Brain microvascular endothelial cell (primary cell): ENCODE measurements at regions not wholly inside any gene's neighbourhood (a gene's known extent, or its start where the extent isn't known, plus 50 kb on each side); places are given as distances from the start of the nearest gene placed in this dataset.

Source experiments
- DNase-seq: peaks from one replicate; pipeline ENCODE4 v3.0.0-alpha.2; 2020
- H3K27ac ChIP-seq: fragments of 250-450 bp; sonication (Bioruptor Pico); 2 replicates; pipeline ENCODE4 v1.5.1; 2020; ENCODE audit warnings: mild to moderate bottlenecking, moderate library complexity
- H3K27me3 ChIP-seq: fragments of 250-450 bp; sonication (Bioruptor Pico); replicated peaks from 2 replicates; pipeline ENCODE4 v1.5.1; 2020; ENCODE audit warnings: mild to moderate bottlenecking
- H3K36me3 ChIP-seq: fragments of 250-450 bp; sonication (Bioruptor Pico); replicated peaks from 2 replicates; pipeline ENCODE4 v1.5.1; 2020; ENCODE audit warnings: mild to moderate bottlenecking
- H3K4me3 ChIP-seq: 2 replicates; pipeline ENCODE4 v1.5.1; 2011; ENCODE audit warnings: low read depth, mild to moderate bottlenecking, control low read depth, low read length, moderate library complexity
- in situ Hi-C: cut with HindIII; loops from 2 replicates; pipeline ENCODE4 v1.10.0; 2017; ENCODE audit warnings: low sequenced_read_pairs, low pct_ligation_motif_present
- TF ChIP-seq, protein P1 (sequence below): IDR thresholded peaks from 2 replicates; pipeline ENCODE4 v1.5.1; 2011; ENCODE audit warnings: low read depth, mild to moderate bottlenecking, moderate library complexity, low read length, control low read depth, inconsistent platforms; ENCODE audit errors: missing control alignments

DNA sequence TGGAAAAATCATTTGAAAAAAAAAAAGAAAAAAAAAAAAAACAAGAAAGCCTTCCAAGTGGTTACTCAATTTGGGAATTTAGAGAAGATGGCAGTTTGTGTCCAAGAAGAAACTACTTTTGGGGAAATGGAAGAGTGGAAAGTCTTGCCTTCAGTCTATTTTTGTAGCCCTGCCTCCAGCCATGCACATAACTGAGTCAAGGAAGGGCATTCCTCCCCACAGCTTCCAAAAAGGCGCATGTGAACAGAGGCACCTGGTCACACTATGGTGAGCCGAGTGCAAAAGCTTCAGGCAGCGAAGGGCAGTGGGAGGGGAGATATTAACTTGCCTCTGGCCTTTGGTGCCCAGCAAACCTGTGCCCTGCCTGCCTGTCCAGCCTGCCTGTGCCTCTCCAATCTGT, 163.7 kb downstream of the SMIM20 start:
- in situ Hi-C loops = no loop called here
- H3K4me3 ChIP-seq = no peak overlapping the region
- no peaks in the 10 kb centered on the region for H3K36me3 ChIP-seq
- H3K27ac ChIP-seq = no peak overlapping the region
- TF ChIP-seq, protein P1, sequence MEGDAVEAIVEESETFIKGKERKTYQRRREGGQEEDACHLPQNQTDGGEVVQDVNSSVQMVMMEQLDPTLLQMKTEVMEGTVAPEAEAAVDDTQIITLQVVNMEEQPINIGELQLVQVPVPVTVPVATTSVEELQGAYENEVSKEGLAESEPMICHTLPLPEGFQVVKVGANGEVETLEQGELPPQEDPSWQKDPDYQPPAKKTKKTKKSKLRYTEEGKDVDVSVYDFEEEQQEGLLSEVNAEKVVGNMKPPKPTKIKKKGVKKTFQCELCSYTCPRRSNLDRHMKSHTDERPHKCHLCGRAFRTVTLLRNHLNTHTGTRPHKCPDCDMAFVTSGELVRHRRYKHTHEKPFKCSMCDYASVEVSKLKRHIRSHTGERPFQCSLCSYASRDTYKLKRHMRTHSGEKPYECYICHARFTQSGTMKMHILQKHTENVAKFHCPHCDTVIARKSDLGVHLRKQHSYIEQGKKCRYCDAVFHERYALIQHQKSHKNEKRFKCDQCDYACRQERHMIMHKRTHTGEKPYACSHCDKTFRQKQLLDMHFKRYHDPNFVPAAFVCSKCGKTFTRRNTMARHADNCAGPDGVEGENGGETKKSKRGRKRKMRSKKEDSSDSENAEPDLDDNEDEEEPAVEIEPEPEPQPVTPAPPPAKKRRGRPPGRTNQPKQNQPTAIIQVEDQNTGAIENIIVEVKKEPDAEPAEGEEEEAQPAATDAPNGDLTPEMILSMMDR = no peak
- no peak for DNase-seq
- no peaks in the 10 kb centered on the region for H3K27me3 ChIP-seq

DNA sequence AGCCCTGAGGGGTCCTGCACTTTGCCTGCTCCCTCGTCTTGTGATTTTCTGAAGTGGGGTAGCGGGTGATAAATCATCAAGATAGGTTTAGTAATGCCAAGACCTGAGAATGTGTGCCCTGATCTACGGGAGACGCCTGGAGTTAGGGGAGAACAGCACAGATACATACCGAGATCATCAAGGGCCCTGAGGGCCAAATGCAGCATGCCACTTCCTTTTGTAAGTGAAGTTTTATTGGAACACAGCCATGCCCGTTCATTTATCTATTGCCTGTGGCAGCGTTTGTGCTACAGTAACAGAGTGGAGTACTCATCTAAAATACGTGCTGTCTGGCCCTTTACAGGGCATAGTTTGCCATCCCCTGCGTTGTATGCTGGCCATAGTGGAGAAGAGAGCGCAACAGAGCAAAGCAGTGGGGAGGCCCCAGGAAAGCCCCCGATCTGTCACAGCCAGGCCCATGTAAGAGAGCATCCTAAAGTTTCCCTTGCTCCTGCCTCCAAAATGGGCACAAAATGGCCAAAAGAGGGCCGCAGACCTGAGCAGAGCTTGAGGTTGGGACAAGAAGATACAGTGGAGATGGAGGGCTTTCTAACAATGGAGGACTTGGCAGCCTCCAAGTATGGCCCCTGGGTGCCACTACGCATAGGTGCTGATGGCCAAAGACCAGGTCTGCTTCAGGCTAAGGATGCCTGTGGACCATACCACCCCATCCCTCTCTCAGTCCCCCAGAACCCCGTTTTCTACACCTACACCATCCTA, 167.0 kb downstream of the SMIM20 start:
- in situ Hi-C loops = no loop called here
- Histone ChIP-seq H3K36me3 (no peaks in the 10 kb centered on the region), H3K4me3 (no peak overlapping the region), H3K27ac (no peak overlapping the region), H3K27me3 (no peaks in the 10 kb centered on the region)
- TF ChIP-seq, protein P1 = no peak
- DNase-seq = no peak

DNA sequence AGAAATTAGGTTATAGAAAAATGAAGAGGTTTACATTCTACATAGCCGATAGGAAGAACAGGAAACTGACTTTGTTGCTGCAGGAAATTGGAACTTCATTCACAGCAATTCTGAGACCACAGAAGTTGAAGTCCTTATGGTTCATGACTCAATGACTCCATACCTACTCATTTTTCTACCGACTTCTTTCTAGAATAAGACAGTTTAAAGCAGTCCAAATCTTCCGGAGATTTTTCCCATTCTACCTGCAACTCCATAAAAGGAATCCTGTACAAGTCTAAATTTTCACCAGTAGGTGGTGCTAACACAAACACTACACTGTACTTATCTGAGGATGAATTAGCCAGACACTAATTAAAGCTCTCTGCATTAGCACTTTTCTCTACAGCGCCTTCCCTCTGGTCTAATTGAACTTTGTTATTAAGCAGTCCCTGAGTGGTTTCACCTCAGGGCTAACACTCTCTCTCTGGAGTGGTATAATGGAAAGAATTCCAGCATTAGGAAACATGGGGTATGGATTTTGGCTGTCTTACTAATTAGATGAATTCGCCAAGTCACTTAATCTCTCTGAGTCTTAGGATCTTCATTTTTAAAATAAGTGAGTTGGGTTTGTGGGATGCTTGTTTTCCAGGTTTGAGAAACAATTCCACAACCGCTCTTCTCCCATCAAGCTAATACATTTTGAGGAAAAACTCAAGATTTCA, 167.9 kb downstream of the SMIM20 start:
- TF ChIP-seq, protein P1 = peak; percentile 56
- Histone ChIP-seq H3K4me3 (no peak overlapping the region), H3K27me3 (no peaks in the 10 kb centered on the region), H3K36me3 (no peaks in the 10 kb centered on the region), H3K27ac (no peak overlapping the region)
- in situ Hi-C loops = no loop called here
- no peak for DNase-seq

DNA sequence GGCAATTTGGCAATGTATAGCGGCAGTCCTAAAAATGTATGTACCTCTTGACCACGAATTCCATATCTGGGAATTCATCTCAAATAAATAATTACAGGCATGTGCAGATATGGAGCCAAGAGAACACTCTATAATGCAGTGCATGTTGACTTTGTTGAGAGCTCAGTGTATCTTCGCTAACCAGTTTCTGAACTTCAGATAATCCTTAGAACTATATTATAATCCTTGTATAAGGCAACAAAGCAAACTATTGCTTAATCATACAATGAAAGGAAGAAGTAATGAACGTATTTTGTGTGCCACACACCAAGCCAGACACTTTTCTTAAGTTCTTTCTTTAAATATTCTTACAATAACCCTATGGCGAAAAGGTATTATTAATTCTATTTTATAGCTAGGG, 168.5 kb downstream of the SMIM20 start:
- H3K27me3 ChIP-seq = no peaks in the 10 kb centered on the region
- H3K4me3 ChIP-seq = no peak overlapping the region
- no peak for DNase-seq
- TF ChIP-seq, protein P1 = no peak
- no peak overlapping the region for H3K27ac ChIP-seq
- H3K36me3 ChIP-seq = no peaks in the 10 kb centered on the region
- in situ Hi-C loops = no loop called here

DNA sequence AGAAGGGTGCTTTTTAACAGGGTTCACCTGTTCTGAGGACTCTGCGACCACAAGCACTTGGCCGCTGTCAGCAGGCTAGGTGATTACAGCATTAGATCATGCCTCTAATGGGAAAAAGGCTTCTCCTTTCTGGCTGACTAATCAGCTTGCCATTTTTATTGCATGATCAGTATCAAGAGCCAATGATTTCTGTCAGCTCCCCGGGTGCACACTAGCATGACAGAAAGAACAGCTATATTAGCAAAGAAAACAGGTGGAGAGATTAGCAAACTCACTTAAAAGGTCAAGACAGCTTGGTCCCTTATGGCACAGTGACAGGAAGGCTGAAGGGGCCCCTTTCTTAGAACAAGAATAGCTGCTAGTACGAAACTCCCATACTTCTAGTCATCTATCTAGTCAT, 170.0 kb downstream of the SMIM20 start:
- no peak overlapping the region for H3K4me3 ChIP-seq
- H3K27me3 ChIP-seq = no peaks in the 10 kb centered on the region
- TF ChIP-seq, protein P1 = no peak
- DNase-seq = peak; percentile 70
- no peaks in the 10 kb centered on the region for H3K36me3 ChIP-seq
- in situ Hi-C loops = no loop called here
- no peak overlapping the region for H3K27ac ChIP-seq
